Activated CD4-positive, alpha-beta T cell treated with anti-CD3 and anti-CD28 coated beads, Interleukin-2, amount 10 ng/mL, durations not matched to agents 7 days and 5 days (primary cell): ENCODE measurements at regions not wholly inside any gene's neighbourhood (a gene's known extent, or its start where the extent isn't known, plus 50 kb on each side); places are given as distances from the start of the nearest gene placed in this dataset.
"Not testable (repeated sequence)": the region's sequence is repeated elsewhere in the genome, so short reads cannot be mapped to it uniquely, and the experiment has no call there.

Experiments
- CTCF ChIA-PET: fragments of 350-600 bp; sonication (Branson Sonifier 250); formaldehyde crosslinking; loops from one replicate; lab custom pipeline; 2021; ENCODE audit warnings: antibody characterized with exemption; lab: Charles Lee
- POLR2A ChIA-PET: fragments of 350-600 bp; sonication (Branson Sonifier 250); formaldehyde crosslinking; loops from one replicate; lab custom pipeline; 2021; ENCODE audit warnings: antibody characterized with exemption; lab: Charles Lee
- DNase-seq: peaks from one replicate; pipeline ENCODE4 v3.0.0-alpha.2; 2020
- H3K27ac Mint-ChIP-seq: one replicate; pipeline ENCODE4 v1.8.0; 2021; ENCODE audit warnings: mild to moderate bottlenecking, moderate library complexity, mixed read lengths
- H3K27me3 Mint-ChIP-seq: one replicate; pipeline ENCODE4 v1.8.0; 2021; ENCODE audit warnings: mixed read lengths
- H3K36me3 Mint-ChIP-seq: one replicate; pipeline ENCODE4 v1.8.0; 2021; ENCODE audit warnings: low read depth, mixed read lengths
- H3K4me1 Mint-ChIP-seq: one replicate; pipeline ENCODE4 v1.8.0; 2021; ENCODE audit warnings: mixed read lengths
- H3K4me3 Mint-ChIP-seq: one replicate; pipeline ENCODE4 v1.8.0; 2021; ENCODE audit warnings: mild to moderate bottlenecking, moderate library complexity, mixed read lengths
- H3K9me3 Mint-ChIP-seq: one replicate; pipeline ENCODE4 v1.8.0; 2021; ENCODE audit warnings: mixed read lengths

DNA sequence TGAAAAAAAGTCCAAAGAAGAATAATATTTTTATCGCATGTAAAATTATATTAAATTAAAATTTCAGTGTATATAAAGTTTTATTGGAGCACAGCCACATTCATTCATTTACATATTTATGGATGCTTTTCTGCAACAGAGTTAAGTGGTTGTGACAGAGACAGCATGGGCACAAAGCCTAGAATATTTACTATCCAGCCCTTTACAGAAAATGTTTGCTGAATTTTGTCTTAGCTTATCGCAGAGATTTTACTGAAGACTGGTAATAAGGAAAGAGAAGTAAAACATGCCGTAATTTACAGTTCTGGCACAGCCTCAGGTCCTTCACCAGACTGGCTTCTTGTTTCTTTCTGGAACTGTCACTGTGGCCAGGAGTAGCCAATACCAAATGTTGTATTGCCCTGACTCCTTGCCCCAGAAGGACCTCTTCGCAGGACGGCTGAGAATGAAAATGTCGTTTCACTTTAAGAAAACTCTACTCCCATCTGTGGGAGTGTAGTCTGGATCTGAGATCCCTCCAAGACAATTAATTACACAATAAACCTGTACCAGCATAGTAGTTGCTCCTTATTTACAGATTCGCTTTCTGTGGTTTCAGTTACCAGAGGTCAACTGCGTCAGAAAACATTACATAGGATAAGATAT is 94.9 kb upstream of the GOT2 start:
- no peaks in the 10 kb centered on the region for H3K27me3 Mint-ChIP-seq
- no peak for DNase-seq
- no peaks in the 10 kb centered on the region for H3K9me3 Mint-ChIP-seq
- H3K4me1 Mint-ChIP-seq, result no peaks in the 10 kb centered on the region
- H3K4me3 Mint-ChIP-seq, result no peak overlapping the region
- CTCF ChIA-PET, result no interaction called here
- no peaks in the 10 kb centered on the region for H3K36me3 Mint-ChIP-seq
- POLR2A ChIA-PET, result no interaction called here
- no peak overlapping the region for H3K27ac Mint-ChIP-seq

DNA sequence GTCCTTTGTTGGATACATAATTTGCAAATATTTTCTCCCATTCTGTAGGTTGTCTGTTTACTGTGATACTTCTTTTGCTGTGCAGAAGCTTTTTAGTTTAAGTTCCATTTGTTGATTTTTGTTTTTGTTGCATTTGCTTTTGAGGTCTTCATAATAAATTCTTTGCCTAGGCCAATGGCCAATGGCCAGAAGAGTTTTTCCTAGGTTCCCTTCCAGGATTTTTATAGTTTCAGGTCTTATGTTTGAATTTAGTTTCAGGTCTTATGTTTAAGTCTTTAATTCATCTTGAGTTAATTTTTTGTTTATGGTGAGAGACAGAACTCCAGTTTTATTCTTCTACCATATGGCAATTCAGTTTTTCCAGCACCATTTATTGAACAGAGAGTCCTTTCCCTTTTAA is 90.1 kb upstream of the GOT2 start:
- ChIA-PET POLR2A (no interaction called here), CTCF (interaction anchor here (1.2 kb wide), 1 partner anchor 9 kb away, joined by 3 read pairs; no protein-coding TSS in a partner anchor)
- Mint-ChIP-seq H3K36me3 (no peaks in the 10 kb centered on the region), H3K27ac (no peak overlapping the region), H3K4me1 (no peaks in the 10 kb centered on the region), H3K9me3 (no peaks in the 10 kb centered on the region), H3K4me3 (no peak overlapping the region), H3K27me3 (no peaks in the 10 kb centered on the region)
- DNase-seq, result no peak

DNA sequence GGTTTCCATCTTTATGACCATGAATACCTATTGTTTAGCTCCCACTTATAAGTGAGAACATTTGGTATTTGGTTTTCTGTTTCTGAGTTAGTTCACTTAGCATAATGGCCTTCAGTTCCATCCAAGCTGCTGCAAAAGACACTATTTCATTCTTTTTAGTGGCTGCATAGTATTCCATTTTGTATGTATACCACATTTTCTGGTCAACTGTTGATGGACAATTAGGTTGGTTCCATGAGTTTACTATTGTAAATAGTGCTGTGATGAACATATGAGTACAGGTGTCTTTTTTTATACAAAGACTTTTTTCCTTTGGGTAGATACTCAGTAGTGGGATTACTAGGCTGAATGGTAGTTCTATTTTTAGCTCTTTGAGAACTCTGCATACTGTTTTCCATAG is 87.8 kb upstream of the GOT2 start:
- CTCF ChIA-PET, result no interaction called here
- Mint-ChIP-seq H3K4me1 (no peaks in the 10 kb centered on the region), H3K27me3 (peaks cover 4% of the 10 kb centered on the region), H3K27ac (no peak overlapping the region), H3K9me3 (no peaks in the 10 kb centered on the region), H3K36me3 (no peaks in the 10 kb centered on the region), H3K4me3 (no peak overlapping the region)
- POLR2A ChIA-PET, result no interaction called here
- no peak for DNase-seq

DNA sequence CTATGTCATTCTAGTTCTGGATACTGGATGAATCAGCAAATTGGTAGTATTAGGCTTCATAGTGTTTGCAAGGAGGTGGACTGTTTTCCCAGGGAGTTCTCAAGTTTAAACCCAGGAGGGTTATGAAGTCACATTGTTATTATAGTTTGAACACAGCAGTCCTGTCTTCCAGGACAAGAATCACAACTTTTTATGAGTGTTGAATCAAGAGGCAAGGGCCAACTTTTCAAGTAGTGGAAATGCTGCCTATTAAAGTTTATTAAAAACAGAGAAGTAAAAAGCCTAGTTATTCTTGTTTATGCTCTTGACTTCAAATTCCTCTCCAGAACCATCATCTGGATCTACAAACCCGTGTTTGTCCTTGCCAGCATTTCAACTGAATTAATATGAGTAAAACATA is 86.3 kb upstream of the GOT2 start:
- Mint-ChIP-seq H3K9me3 (no peaks in the 10 kb centered on the region), H3K27me3 (peaks cover 5% of the 10 kb centered on the region), H3K36me3 (no peaks in the 10 kb centered on the region), H3K4me3 (no peak overlapping the region), H3K27ac (no peak overlapping the region), H3K4me1 (no peaks in the 10 kb centered on the region)
- ChIA-PET CTCF (no interaction called here), POLR2A (no interaction called here)
- DNase-seq, result no peak

DNA sequence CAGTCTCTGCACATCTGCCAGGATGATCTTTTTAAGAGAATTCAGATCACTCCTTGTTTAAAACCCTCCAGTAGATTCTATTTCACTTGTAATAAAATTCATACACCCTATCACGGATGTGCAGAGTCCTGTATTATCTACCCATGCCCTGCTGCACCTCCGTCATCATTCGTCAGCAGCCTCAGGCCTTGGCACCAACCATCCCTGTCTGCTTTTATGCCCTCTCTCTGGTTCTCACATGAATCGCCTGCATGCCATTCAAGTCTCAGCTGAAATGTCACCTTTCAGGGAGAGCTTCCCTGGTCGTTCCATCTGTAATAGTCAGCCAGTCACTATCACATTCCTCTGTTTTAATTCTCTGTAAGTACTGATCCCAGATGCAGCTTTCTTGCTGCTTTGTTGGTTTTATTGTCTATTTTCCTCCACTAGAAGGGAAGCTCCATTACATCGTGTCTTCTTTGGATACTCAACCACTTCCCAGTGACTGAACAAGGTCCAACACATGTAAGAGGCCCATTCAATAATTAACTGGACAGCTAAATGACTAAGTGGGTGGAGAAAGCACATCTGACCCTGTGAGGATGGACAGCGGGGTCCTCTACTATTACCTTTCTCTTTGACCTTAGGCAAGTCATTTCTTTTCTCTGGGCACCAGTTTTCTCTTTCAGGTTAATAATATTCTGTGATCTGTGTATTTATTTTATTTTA is 81.2 kb upstream of the GOT2 start:
- no peak for DNase-seq
- Mint-ChIP-seq H3K4me3 (no peak overlapping the region), H3K36me3 (no peaks in the 10 kb centered on the region), H3K9me3 (no peaks in the 10 kb centered on the region), H3K4me1 (no peaks in the 10 kb centered on the region), H3K27me3 (peaks cover 10% of the 10 kb centered on the region), H3K27ac (peak overlapping the region; percentile 33)
- CTCF ChIA-PET, result interaction anchor here (0.7 kb wide), 2 partner anchors 9 to 158 kb away, joined by 3 to 5 read pairs; no protein-coding TSS in a partner anchor
- POLR2A ChIA-PET, result no interaction called here

DNA sequence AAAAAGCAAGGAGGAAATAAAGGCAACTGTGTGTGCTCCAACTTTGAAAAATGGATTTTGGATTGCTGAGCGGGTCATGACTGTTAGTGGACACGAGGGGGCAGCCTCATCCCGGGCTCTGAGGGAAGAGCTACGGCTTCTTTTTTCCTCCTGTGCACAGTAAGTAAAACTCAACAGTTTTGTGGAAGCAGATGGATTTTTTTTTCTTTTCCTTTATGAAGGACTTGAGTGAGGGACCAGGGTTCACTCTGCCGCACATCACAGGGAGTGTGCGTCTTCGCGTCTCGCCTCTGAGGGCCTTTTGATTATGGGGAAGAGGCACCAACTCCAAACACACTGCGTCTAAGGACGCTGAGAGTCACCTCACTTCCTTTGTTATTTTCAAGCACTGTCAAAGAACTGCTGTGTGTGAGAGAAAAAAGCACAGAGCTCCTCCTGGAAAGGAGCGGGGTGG is 80.3 kb upstream of the GOT2 start:
- ChIA-PET CTCF (no interaction called here), POLR2A (interaction anchor here (0.7 kb wide), 2 partner anchors 22 to 137 kb away, joined by 3 to 5 read pairs; no protein-coding TSS in a partner anchor)
- no peaks in the 10 kb centered on the region for H3K9me3 Mint-ChIP-seq
- H3K36me3 Mint-ChIP-seq, result no peaks in the 10 kb centered on the region
- peak; percentile 36 for DNase-seq
- no peak overlapping the region for H3K27ac Mint-ChIP-seq
- peaks cover 10% of the 10 kb centered on the region for H3K27me3 Mint-ChIP-seq
- no peaks in the 10 kb centered on the region for H3K4me1 Mint-ChIP-seq
- H3K4me3 Mint-ChIP-seq, result no peak overlapping the region

DNA sequence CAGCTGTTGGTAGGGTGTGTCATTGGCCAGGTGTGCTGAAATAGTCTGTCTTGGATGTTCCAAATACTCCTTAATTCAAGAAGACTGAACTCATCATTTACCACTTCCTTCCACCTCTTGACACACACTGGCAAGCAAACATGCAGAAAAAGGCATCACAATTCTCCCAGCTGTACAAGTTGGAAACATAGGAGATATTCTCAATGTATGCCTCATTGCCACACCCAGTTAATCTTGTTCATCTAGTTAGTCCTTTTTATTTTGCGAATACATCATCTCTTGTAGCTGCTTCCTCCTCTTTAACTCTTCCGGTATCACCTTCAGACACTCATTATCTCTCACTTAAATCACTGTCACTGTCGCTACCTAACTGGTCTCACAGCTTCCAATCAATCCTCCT is 75.1 kb upstream of the GOT2 start:
- H3K4me1 Mint-ChIP-seq, result no peaks in the 10 kb centered on the region
- no peak overlapping the region for H3K4me3 Mint-ChIP-seq
- peaks cover 1% of the 10 kb centered on the region for H3K27me3 Mint-ChIP-seq
- no peaks in the 10 kb centered on the region for H3K36me3 Mint-ChIP-seq
- DNase-seq, result no peak
- POLR2A ChIA-PET, result no interaction called here
- CTCF ChIA-PET, result no interaction called here
- H3K27ac Mint-ChIP-seq, result no peak overlapping the region
- H3K9me3 Mint-ChIP-seq, result peaks cover 8% of the 10 kb centered on the region

DNA sequence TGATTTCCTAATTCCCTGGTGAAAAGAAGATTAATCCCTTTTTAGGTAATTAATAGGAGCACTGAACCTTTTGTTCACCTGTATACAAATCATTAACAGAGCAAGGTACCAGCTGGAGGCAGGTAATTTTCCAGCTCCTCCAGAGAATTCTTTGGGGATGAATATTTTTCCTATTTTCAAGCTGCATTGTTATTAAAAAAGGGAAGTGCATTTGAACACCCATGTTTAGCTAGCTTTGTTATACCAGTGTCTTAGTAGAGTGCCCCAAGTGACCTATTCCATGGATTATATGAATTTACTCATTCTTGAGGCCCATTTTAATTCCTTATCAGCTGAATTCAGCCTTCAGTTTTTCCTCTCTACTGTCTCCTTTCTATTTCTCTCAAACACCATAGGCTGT is 73.2 kb upstream of the GOT2 start:
- H3K4me3 Mint-ChIP-seq, result no peak overlapping the region
- ChIA-PET POLR2A (no interaction called here), CTCF (no interaction called here)
- H3K9me3 Mint-ChIP-seq, result peaks cover 8% of the 10 kb centered on the region
- H3K4me1 Mint-ChIP-seq, result no peaks in the 10 kb centered on the region
- no peak for DNase-seq
- H3K27ac Mint-ChIP-seq, result no peak overlapping the region
- no peaks in the 10 kb centered on the region for H3K36me3 Mint-ChIP-seq
- H3K27me3 Mint-ChIP-seq, result no peaks in the 10 kb centered on the region

GRCh38 chr16:58801838-58802237 is 67.7 kb upstream of the GOT2 start:
- Mint-ChIP-seq H3K4me1 (no peaks in the 10 kb centered on the region), H3K4me3 (no peak overlapping the region), H3K9me3 (peaks cover 8% of the 10 kb centered on the region), H3K27ac (no peak overlapping the region), H3K36me3 (no peaks in the 10 kb centered on the region), H3K27me3 (no peaks in the 10 kb centered on the region)
- POLR2A ChIA-PET, result no interaction called here
- CTCF ChIA-PET, result no interaction called here
- DNase-seq, result no peak

- no peaks in the 10 kb centered on the region for H3K9me3 Mint-ChIP-seq
- no peak overlapping the region for H3K4me3 Mint-ChIP-seq
- no peaks in the 10 kb centered on the region for H3K4me1 Mint-ChIP-seq
- no peaks in the 10 kb centered on the region for H3K36me3 Mint-ChIP-seq
- ChIA-PET CTCF (no interaction called here), POLR2A (no interaction called here)
- DNase-seq, result no peak
- H3K27me3 Mint-ChIP-seq, result peaks cover 1% of the 10 kb centered on the region
- H3K27ac Mint-ChIP-seq, result no peak overlapping the region
These were observed 63.2 kb upstream of the GOT2 start for GRCh38 chr16:58797137-58797801.

DNA sequence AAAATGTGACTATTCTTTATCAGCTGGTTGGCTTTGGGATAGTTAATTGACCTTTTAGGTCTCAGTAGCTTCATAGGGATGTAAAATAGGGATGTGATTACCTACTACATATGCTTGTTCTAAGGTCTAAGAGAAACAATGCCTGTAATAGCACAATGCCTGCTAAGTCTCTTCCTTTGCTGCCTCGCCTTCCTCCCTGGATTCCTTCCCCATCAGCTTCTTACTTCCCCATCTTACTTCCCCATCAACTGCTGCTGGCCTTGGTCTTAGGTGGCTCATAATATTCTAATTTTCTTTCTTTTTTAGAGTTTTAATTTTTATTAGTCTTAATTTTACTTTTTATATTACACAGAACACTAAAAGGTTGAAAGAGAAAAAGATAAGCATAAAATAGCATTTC is 59.2 kb upstream of the GOT2 start:
- no peak for DNase-seq
- no peak overlapping the region for H3K27ac Mint-ChIP-seq
- H3K4me3 Mint-ChIP-seq, result no peak overlapping the region
- ChIA-PET POLR2A (no interaction called here), CTCF (no interaction called here)
- H3K9me3 Mint-ChIP-seq, result no peaks in the 10 kb centered on the region
- H3K4me1 Mint-ChIP-seq, result no peaks in the 10 kb centered on the region
- no peaks in the 10 kb centered on the region for H3K36me3 Mint-ChIP-seq
- peaks cover 1% of the 10 kb centered on the region for H3K27me3 Mint-ChIP-seq

DNA sequence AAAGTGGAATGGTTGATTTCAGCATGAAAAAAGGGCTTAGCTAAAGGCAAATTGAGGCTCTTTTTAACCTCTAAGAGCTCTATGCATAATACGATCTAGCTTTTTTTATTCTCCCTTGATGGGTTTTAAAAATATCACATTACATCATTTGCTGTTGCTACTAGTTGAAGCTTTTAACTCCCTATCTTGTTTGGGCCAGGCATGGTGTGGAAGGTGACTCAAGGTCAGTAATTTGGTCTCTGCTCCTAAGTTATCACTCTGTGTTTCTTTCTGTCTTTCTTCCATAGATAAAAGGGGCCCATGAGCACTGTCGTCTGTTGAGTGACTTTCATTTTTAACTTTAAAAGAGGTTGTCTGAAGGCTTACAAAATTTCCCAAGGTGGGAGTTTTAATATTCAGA is 58.1 kb upstream of the GOT2 start:
- Mint-ChIP-seq H3K27me3 (peaks cover 1% of the 10 kb centered on the region), H3K9me3 (no peaks in the 10 kb centered on the region), H3K27ac (no peak overlapping the region), H3K4me1 (no peaks in the 10 kb centered on the region), H3K4me3 (no peak overlapping the region), H3K36me3 (no peaks in the 10 kb centered on the region)
- CTCF ChIA-PET, result no interaction called here
- DNase-seq, result no peak
- POLR2A ChIA-PET, result interaction anchor here (0.6 kb wide), 1 partner anchor 22 kb away, joined by 3 read pairs; no protein-coding TSS in a partner anchor

- H3K4me1 Mint-ChIP-seq, POLR2A ChIA-PET, CTCF ChIA-PET, H3K9me3 Mint-ChIP-seq, H3K4me3 Mint-ChIP-seq, H3K27ac Mint-ChIP-seq, H3K27me3 Mint-ChIP-seq, DNase-seq, H3K36me3 Mint-ChIP-seq: not testable (repeated sequence)
These were observed 56.9 kb upstream of the GOT2 start for GRCh38 chr16:58790816-58791557.
